NT2/D1 (cell line): ENCODE measurements at regions not wholly inside any gene's neighbourhood (a gene's known extent, or its start where the extent isn't known, plus 50 kb on each side); places are given as distances from the start of the nearest gene placed in this dataset.

Experiments used
- SUZ12 ChIP-seq: IDR thresholded peaks from 2 replicates; pipeline ENCODE4 v1.6.1; 2011; ENCODE audit not compliant: insufficient read length, insufficient read depth; ENCODE audit errors: extremely low read depth
- YY1 ChIP-seq: IDR thresholded peaks from 2 replicates; pipeline ENCODE4 v1.6.1; 2011; ENCODE audit not compliant: insufficient read length, insufficient read depth
- ZNF274 ChIP-seq: IDR thresholded peaks from 2 replicates; pipeline ENCODE4 v1.6.1; 2011; ENCODE audit warnings: mild to moderate bottlenecking, low read depth, low read length

DNA sequence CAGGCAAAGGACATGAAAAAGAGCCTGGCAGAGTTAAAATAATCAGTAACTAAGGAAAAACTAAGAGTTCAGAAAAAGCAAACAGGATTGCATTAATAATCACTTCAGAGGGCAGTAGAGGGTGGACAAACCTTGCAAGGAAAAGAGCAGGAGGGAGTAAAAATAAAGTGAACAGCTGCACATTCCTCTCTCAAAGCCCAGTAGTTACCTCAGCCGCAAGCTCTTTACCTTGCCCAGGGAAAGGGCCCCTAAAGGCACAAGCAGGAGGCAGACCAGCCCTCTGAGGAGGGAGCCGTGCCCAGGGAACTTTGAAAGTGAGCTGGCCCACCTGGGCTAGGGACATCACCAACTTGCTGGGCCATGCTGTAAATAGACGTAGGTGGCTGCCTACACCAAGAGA, 196.9 kb downstream of the C1D start:
- TF ChIP-seq YY1 (no peak), SUZ12 (no peak), ZNF274 (no peak)
